BLaER1 treated with 17β-estradiol and CSF1 and Interleukin-3, amounts not matched to agents 10 nM and 100 nM (cell line): ENCODE measurements at regions not wholly inside any gene's neighbourhood (a gene's known extent, or its start where the extent isn't known, plus 50 kb on each side); places are given as distances from the start of the nearest gene placed in this dataset.
A peak's percentile ranks its signal among the peaks of the same experiment; 100 is the strongest.

Experiments used
- H3K27ac ChIP-seq, 11 experiments: shearing (Covaris generic); formaldehyde crosslinking; 2 replicates each; pipeline ENCODE4 v1.8.1; 2022
- H3K27me3 ChIP-seq, 11 experiments: shearing (Covaris generic); formaldehyde crosslinking; 2 replicates each; pipeline ENCODE4 v1.8.1; 2022
- H3K36me3 ChIP-seq, 11 experiments: shearing (Covaris generic); formaldehyde crosslinking; 2 replicates each; pipeline ENCODE4 v1.8.1; 2022
- H3K4me1 ChIP-seq, 10 experiments: shearing (Covaris generic); formaldehyde crosslinking; 2 replicates each; pipeline ENCODE4 v1.8.1; 2022
- H3K4me2 ChIP-seq, 11 experiments: shearing (Covaris generic); formaldehyde crosslinking; 2 replicates each; pipeline ENCODE4 v1.8.1; 2022
- H3K4me3 ChIP-seq, 10 experiments: shearing (Covaris generic); formaldehyde crosslinking; 2 replicates each; pipeline ENCODE4 v1.8.1; 2022
- H3K9ac ChIP-seq, 11 experiments: shearing (Covaris generic); formaldehyde crosslinking; 2 replicates each; pipeline ENCODE4 v1.8.1; 2022
- H3K9me3 ChIP-seq, 11 experiments: shearing (Covaris generic); formaldehyde crosslinking; replicated peaks in 1 of 11; 2 replicates each; pipeline ENCODE4 v1.8.1; 2022
- H4K20me1 ChIP-seq, 11 experiments: shearing (Covaris generic); formaldehyde crosslinking; 2 replicates each; pipeline ENCODE4 v1.8.1; 2022
- Cebpa-rat ChIP-seq, 11 experiments: shearing (Covaris generic); IDR thresholded peaks; 2 replicates each; pipeline ENCODE4 v1.8.1; 2022

DNA sequence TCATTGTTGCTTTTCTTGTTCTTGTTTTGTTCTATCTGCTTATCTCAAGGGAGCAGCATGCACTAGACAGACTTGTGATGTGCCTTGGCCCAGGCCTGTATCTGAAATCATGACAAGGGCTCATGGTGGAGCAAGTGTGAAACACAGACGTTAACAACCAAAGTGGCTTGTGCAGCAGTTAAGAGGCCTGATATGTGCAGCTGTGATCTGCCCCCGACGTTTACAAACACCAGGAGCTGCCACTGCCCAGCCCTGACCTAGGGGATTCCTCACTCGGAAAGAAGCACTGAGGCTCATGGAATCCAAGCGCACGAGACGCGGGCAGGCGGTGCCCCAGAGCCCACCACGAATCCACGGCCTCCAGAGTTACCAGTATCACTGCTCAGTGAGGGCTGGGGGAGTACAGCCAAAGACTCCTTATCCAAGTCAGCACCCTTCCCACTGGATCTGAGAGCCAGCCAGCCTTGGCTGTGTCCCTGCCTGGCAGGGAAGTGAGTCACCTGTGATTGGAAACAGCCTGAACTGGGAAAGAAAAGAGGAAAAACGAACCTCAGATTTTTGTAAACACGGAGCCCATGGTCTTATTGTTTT is 62.3 kb upstream of the SNTG2 start:
- Histone ChIP-seq H3K9me3 (no peaks in the 10 kb centered on the region), H3K4me3 (no peak overlapping the region), H3K9ac (no peak overlapping the region), H4K20me1 (no peaks in the 10 kb centered on the region; a peak in 1 of 22 replicates), H3K4me2 (no peak overlapping the region), H3K27ac (no peak overlapping the region), H3K36me3 (no peaks in the 10 kb centered on the region), H3K4me1 (no peaks in the 10 kb centered on the region), H3K27me3 (no peaks in the 10 kb centered on the region)
- TF ChIP-seq Cebpa-rat (IDR thresholded peaks at IDR 0.05): no peak

- H3K9me3 ChIP-seq: no peaks in the 10 kb centered on the region
- no peaks in the 10 kb centered on the region for H3K4me1 ChIP-seq
- no peak overlapping the region for H3K9ac ChIP-seq
- H3K4me3 ChIP-seq: no peak overlapping the region
- H3K4me2 ChIP-seq: no peak overlapping the region
- H3K27ac ChIP-seq: no peak overlapping the region
- H4K20me1 ChIP-seq: no peaks in the 10 kb centered on the region; a peak in 1 of 22 replicates
- TF ChIP-seq Cebpa-rat (IDR thresholded peaks at IDR 0.05): no peak
- H3K36me3 ChIP-seq: no peaks in the 10 kb centered on the region
- H3K27me3 ChIP-seq: no peaks in the 10 kb centered on the region
Measured at GRCh38 chr2:887639-888038, 63.0 kb upstream of the SNTG2 start.

GRCh38 chr2:886072-887022 is 64.3 kb upstream of the SNTG2 start:
- Histone ChIP-seq H3K4me2 (no peak overlapping the region), H3K4me3 (no peak overlapping the region), H3K9ac (no peak overlapping the region), H4K20me1 (no peaks in the 10 kb centered on the region; a peak in 1 of 22 replicates), H3K27ac (no peak overlapping the region), H3K9me3 (no peaks in the 10 kb centered on the region), H3K27me3 (no peaks in the 10 kb centered on the region), H3K36me3 (no peaks in the 10 kb centered on the region), H3K4me1 (peaks cover 0 to 5% (median 1%) of the 10 kb centered on the region in 10 experiments; a peak in 9 of 20 replicates)
- no peak for TF ChIP-seq Cebpa-rat (IDR thresholded peaks at IDR 0.05)

DNA sequence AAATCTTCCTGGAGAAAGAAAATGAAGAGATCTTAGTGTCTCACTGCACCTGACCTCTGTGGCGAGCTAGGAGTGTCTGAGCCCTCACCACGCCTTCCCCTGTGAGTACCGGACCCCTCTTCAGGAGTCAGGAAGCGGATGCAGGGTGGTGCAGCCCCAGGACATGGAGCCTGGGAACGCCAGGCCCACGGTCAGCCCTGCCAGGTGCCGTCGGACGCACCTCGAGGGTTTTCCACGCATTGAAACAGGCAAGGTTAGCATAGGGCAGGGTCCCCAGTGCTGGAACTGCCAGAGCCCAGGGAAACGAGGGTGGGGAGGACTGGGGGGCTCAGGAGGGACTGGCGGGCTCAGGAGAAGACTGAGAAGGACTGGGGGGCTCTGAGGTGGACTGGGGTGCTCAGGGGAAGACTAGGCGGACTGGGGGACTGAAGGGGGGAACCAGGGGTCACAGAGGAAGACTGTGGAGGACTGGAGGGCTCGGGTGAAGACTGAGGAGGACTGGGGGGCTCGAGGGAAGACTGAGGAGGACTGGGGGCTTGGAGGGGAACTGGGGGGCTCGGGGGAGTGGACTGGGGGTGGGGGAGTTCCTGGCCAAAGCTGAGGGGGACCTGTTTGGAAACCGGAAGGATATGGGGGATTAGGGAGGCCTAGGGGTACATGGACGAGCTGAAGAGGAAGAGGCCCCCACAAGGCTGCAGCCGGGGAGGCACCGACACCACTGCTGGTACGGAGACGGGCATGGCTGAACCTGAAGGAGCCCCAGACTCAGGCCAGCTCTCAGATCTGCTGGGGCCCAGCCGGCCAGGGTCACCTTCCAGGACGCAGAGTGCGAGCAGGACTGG is 65.2 kb upstream of the SNTG2 start:
- Histone ChIP-seq H3K27me3 (no peaks in the 10 kb centered on the region), H3K9ac (no peak overlapping the region), H3K4me1 (peaks cover 0 to 11% (median 2%) of the 10 kb centered on the region in 10 experiments; a peak in 9 of 20 replicates), H3K4me2 (no peak overlapping the region), H3K36me3 (no peaks in the 10 kb centered on the region), H3K4me3 (no peak overlapping the region), H3K27ac (no peak overlapping the region), H3K9me3 (0 out of 22 replicates have a peak, but pooled peaks cover 0 to under 1% (median 0%) of the 10 kb centered on the region in 11 experiments), H4K20me1 (no peaks in the 10 kb centered on the region; a peak in 1 of 22 replicates)
- no peak for TF ChIP-seq Cebpa-rat (IDR thresholded peaks at IDR 0.05)

GRCh38 chr2:883803-884748 is 66.6 kb upstream of the SNTG2 start:
- Histone ChIP-seq H4K20me1 (no peaks in the 10 kb centered on the region; a peak in 1 of 22 replicates), H3K9me3 (peaks cover 4 to 13% (median 8%) of the 10 kb centered on the region in 11 experiments; a peak in 17 of 22 replicates), H3K4me3 (no peak overlapping the region), H3K4me2 (no peak overlapping the region), H3K9ac (no peak overlapping the region), H3K4me1 (peaks cover 0 to 11% (median 2%) of the 10 kb centered on the region in 10 experiments; a peak in 9 of 20 replicates), H3K27ac (no peak overlapping the region), H3K27me3 (no peaks in the 10 kb centered on the region), H3K36me3 (no peaks in the 10 kb centered on the region)
- TF ChIP-seq Cebpa-rat (IDR thresholded peaks at IDR 0.05): no peak

DNA sequence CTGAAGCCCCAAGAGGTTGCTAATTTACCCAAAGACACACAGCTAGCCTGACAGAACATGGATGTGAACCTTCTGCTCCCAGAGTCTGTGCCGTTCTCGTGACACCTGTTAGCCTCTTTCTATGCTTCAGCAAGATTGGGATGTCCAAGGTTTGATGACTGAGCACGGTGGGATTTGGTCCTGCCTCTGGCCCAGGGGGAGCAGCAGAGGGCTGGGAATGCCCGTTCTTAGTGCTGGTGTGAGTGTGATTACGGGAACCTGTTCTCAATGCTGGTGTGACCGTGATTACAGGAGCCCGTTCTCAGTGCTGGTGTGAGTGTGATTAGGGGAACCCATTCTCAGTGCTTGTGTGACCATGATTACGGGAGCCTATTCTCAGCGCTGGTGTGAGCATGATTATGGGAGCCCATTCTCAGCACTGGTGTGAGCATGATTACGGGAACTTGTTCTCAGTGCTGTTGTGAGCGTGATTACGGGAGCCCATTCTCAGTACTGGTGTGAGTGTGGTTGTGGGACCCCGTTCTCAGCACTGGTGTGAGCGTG is 67.3 kb upstream of the SNTG2 start:
- Histone ChIP-seq H3K4me2 (no peak overlapping the region), H3K27ac (no peak overlapping the region), H3K4me3 (no peak overlapping the region), H3K4me1 (peaks cover 0 to 11% (median 2%) of the 10 kb centered on the region in 10 experiments; a peak in 9 of 20 replicates), H4K20me1 (no peaks in the 10 kb centered on the region; a peak in 1 of 22 replicates), H3K9ac (no peak overlapping the region), H3K9me3 (peaks cover 5 to 17% (median 12%) of the 10 kb centered on the region in 11 experiments; a peak in 18 of 22 replicates), H3K27me3 (no peaks in the 10 kb centered on the region), H3K36me3 (no peaks in the 10 kb centered on the region)
- no peak for TF ChIP-seq Cebpa-rat (IDR thresholded peaks at IDR 0.05)

GRCh38 chr2:881204-881918 is 69.3 kb upstream of the SNTG2 start:
- Histone ChIP-seq H3K9ac (no peak overlapping the region), H3K36me3 (no peaks in the 10 kb centered on the region), H3K4me2 (peak overlapping the region in 6 of 11 experiments; percentile 14 to 39 (median 34); a peak in 10 of 22 replicates), H3K9me3 (peaks cover 5 to 17% (median 12%) of the 10 kb centered on the region in 11 experiments; a peak in 18 of 22 replicates), H3K4me3 (no peak overlapping the region), H3K27ac (no peak overlapping the region), H3K27me3 (no peaks in the 10 kb centered on the region), H4K20me1 (no peaks in the 10 kb centered on the region), H3K4me1 (peaks cover 0 to 11% (median 2%) of the 10 kb centered on the region in 10 experiments; a peak in 9 of 20 replicates)
- no peak for TF ChIP-seq Cebpa-rat (IDR thresholded peaks at IDR 0.05)
